Activated T-cell treated with anti-CD3 and anti-CD28 coated beads for 4 hours (primary cell): ENCODE measurements at regions not wholly inside any gene's neighbourhood (a gene's known extent, or its start where the extent isn't known, plus 50 kb on each side); places are given as distances from the start of the nearest gene placed in this dataset.

Experiments used
- DNase-seq: peaks from one replicate; pipeline ENCODE4 v3.0.0-alpha.2; 2020

GRCh38 chr9:126154869-126155268, 171.8 kb upstream of the MVB12B start:
- DNase-seq = no peak

GRCh38 chr9:126155756-126156664, 170.6 kb upstream of the MVB12B start:
- no peak for DNase-seq

- no peak for DNase-seq
These were observed 169.7 kb upstream of the MVB12B start for GRCh38 chr9:126156898-126157297.

GRCh38 chr9:126157423-126157822, 169.2 kb upstream of the MVB12B start:
- DNase-seq = no peak

- DNase-seq = no peak
These were observed 168.6 kb upstream of the MVB12B start for GRCh38 chr9:126157826-126158587.

- no peak for DNase-seq
These were observed 167.8 kb upstream of the MVB12B start for GRCh38 chr9:126158588-126159429.

- DNase-seq = no peak
These were observed 167.1 kb upstream of the MVB12B start for GRCh38 chr9:126159430-126160060.

GRCh38 chr9:126160067-126160853, 166.4 kb upstream of the MVB12B start:
- no peak for DNase-seq

GRCh38 chr9:126160854-126161329, 165.7 kb upstream of the MVB12B start:
- no peak for DNase-seq

GRCh38 chr9:126162611-126163381, 163.8 kb upstream of the MVB12B start:
- DNase-seq = no peak

- DNase-seq = no peak
These were observed 161.7 kb upstream of the MVB12B start for GRCh38 chr9:126164796-126165525.

GRCh38 chr9:126165755-126166154, 160.9 kb upstream of the MVB12B start:
- no peak for DNase-seq

- DNase-seq = no peak
These were observed 160.3 kb upstream of the MVB12B start for GRCh38 chr9:126166291-126166690.

GRCh38 chr9:126166866-126167265, 159.8 kb upstream of the MVB12B start:
- DNase-seq = no peak

GRCh38 chr9:126169736-126170135, 156.9 kb upstream of the MVB12B start:
- DNase-seq = no peak

- no peak for DNase-seq
These were observed 156.3 kb upstream of the MVB12B start for GRCh38 chr9:126170286-126170823.

GRCh38 chr9:126171641-126172040, 155.0 kb upstream of the MVB12B start:
- no peak for DNase-seq

- DNase-seq = no peak
These were observed 153.2 kb upstream of the MVB12B start for GRCh38 chr9:126173401-126173800.

GRCh38 chr9:126173929-126174328, 152.7 kb upstream of the MVB12B start:
- no peak for DNase-seq

GRCh38 chr9:126183266-126183665, 143.4 kb upstream of the MVB12B start:
- DNase-seq = no peak
